ENCODE measurements at regions not wholly inside any gene's neighbourhood (a gene's known extent, or its start where the extent isn't known, plus 50 kb on each side); places are given as distances from the start of the nearest gene placed in this dataset.

GRCh38 chr21:30104241-30104640, 62.4 kb downstream of the CLDN17 start:
- no peak for TF ChIP-seq CTCF (conservative IDR thresholded peaks at IDR 0.05; ENCODE audit: low read depth in 2 of 2)
- TF ChIP-seq JUNB (IDR thresholded peaks at IDR 0.05; ENCODE audit: unreplicated experiment) = no peak
- TF ChIP-seq EZH2phosphoT487 (IDR thresholded peaks at IDR 0.05; ENCODE audit: unreplicated experiment) = no peak
- no peak for TF ChIP-seq REST (IDR thresholded peaks at IDR 0.05; ENCODE audit: unreplicated experiment)
- no peak for TF ChIP-seq POLR2AphosphoS5 (IDR thresholded peaks at IDR 0.05; ENCODE audit: low read depth)
- TF ChIP-seq EZH2 (IDR thresholded peaks at IDR 0.05; ENCODE audit: low read depth, unreplicated experiment) = no peak
- TF ChIP-seq ETS1 (IDR thresholded peaks at IDR 0.05) = no peak

Data from GM23338 (cell line).